ENCODE measurements at regions not wholly inside any gene's neighbourhood (a gene's known extent, or its start where the extent isn't known, plus 50 kb on each side); places are given as distances from the start of the nearest gene placed in this dataset.

DNA sequence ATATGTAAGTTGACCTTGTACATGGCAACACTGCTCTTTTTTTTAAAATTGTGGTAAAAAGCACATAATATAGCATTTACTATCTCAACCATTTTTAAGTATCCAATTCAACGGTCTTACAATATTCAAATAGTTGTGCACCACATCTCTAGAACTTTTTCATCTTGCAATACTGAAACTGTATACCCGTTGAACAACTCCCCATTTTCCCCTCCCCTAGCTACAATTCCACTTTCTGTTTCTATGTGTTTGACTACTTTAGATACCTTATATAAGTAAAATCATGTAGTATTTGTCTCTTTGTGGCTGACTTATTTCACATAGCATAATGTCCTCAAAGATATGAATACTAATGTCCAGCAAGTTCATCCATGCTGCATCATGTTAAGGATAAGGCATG, 452.1 kb downstream of the TXNL1 start:
- Histone ChIP-seq H3K36me3 (ENCODE audit: control insufficient read depth, insufficient read depth, low read length) (no peaks in the 10 kb centered on the region), H3K4me1 (ENCODE audit: control insufficient read depth, low read depth, low read length) (no peaks in the 10 kb centered on the region), H3K27ac (ENCODE audit: low read depth, low read length) (no peak overlapping the region), H3K56ac (ENCODE audit: low read length) (no peak overlapping the region), H2AK5ac (ENCODE audit: low read length) (no peak overlapping the region), H3K18ac (ENCODE audit: low read length) (no peak overlapping the region), H3K4me3 (ENCODE audit: low read length) (no peak overlapping the region), H2BK120ac (ENCODE audit: low read depth, low read length) (no peak overlapping the region), H3K23ac (ENCODE audit: low read length) (no peak overlapping the region), H3K79me2 (ENCODE audit: control insufficient read depth, insufficient read depth, low read length) (no peaks in the 10 kb centered on the region), H4K8ac (ENCODE audit: low read depth, low read length) (no peak overlapping the region), H2BK15ac (replicated peaks; ENCODE audit: low read depth) (no peak overlapping the region), H2BK5ac (ENCODE audit: low read length) (no peak overlapping the region), H3K4ac (ENCODE audit: low read depth, low read length) (no peak overlapping the region), H4K5ac (ENCODE audit: low read length) (no peak overlapping the region), H3K79me1 (ENCODE audit: low read length) (no peaks in the 10 kb centered on the region), H3K4me2 (ENCODE audit: low read length) (no peak overlapping the region), H3K9ac (ENCODE audit: low read length) (no peak overlapping the region), H3K27me3 (ENCODE audit: insufficient read depth, low read length, poor library complexity) (no peaks in the 10 kb centered on the region)
- DNase-seq = no peak
- WGBS (ENCODE audit: extremely low coverage, insufficient coverage, low lambda C conversion rate) = no CpG with 5 or more reads among the region's 2 CpGs

DNA sequence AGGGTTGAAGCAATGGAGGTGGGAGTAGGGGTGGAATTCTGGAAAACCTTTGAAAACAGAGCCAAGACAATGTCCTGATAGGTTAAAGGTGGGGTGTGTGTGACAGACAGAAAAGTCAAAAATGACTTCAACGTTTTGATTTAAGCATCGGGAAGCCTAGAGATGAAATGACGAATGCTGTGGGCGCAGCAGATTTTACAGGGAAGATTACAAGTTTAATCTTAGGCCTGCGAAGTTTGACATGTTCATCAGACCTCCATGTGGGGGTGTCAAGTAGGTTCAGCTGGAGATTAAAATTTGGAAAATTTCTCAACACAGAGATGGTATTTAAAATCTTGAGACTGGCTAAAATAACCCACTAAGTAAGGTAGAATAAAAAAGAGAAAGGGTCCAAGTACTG, 453.3 kb downstream of the TXNL1 start:
- Histone ChIP-seq H3K4me1 (ENCODE audit: control insufficient read depth, low read depth, low read length) (no peaks in the 10 kb centered on the region), H3K27me3 (ENCODE audit: insufficient read depth, low read length, poor library complexity) (no peaks in the 10 kb centered on the region), H4K5ac (ENCODE audit: low read length) (no peak overlapping the region), H2BK120ac (ENCODE audit: low read depth, low read length) (no peak overlapping the region), H2AK5ac (ENCODE audit: low read length) (no peak overlapping the region), H4K8ac (ENCODE audit: low read depth, low read length) (no peak overlapping the region), H3K56ac (ENCODE audit: low read length) (no peak overlapping the region), H2BK5ac (ENCODE audit: low read length) (no peak overlapping the region), H3K23ac (ENCODE audit: low read length) (no peak overlapping the region), H3K9ac (ENCODE audit: low read length) (no peak overlapping the region), H3K4me2 (ENCODE audit: low read length) (no peak overlapping the region), H3K4ac (ENCODE audit: low read depth, low read length) (no peak overlapping the region), H3K18ac (ENCODE audit: low read length) (no peak overlapping the region), H2BK15ac (replicated peaks; ENCODE audit: low read depth) (no peak overlapping the region), H3K4me3 (ENCODE audit: low read length) (no peak overlapping the region), H3K36me3 (ENCODE audit: control insufficient read depth, insufficient read depth, low read length) (no peaks in the 10 kb centered on the region), H3K27ac (ENCODE audit: low read depth, low read length) (no peak overlapping the region), H3K79me1 (ENCODE audit: low read length) (no peaks in the 10 kb centered on the region), H3K79me2 (ENCODE audit: control insufficient read depth, insufficient read depth, low read length) (no peaks in the 10 kb centered on the region)
- DNase-seq = no peak
- WGBS (ENCODE audit: extremely low coverage, insufficient coverage, low lambda C conversion rate) = no CpG with 5 or more reads among the region's 5 CpGs

DNA sequence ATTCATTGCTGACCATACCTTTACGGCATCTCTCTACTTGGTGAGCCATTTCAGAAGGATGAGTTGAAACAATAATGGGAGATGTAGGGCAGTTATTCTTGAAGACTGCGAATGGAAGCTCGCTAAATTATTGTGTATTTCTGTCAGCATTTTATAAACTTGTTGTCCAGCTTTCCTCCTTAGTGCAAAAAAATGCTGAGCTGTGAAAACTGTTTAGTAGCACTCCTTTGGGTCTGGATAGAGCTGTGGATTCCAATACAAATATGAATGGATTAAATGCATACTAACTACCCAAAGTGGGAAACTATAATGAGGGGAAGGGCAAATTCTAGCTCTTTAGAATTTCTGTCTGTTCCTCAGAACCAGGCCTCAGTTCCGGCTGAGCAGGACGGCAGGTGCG, 461.6 kb downstream of the TXNL1 start:
- no peak for DNase-seq
- H4K5ac ChIP-seq (ENCODE audit: low read length) = no peak overlapping the region
- no peaks in the 10 kb centered on the region for H3K36me3 ChIP-seq (ENCODE audit: control insufficient read depth, insufficient read depth, low read length)
- H2BK5ac ChIP-seq (ENCODE audit: low read length) = no peak overlapping the region
- no peak overlapping the region for H3K4me3 ChIP-seq (ENCODE audit: low read length)
- no CpG with 5 or more reads among the region's 6 CpGs for WGBS (ENCODE audit: extremely low coverage, insufficient coverage, low lambda C conversion rate)
- no peak overlapping the region for H3K23ac ChIP-seq (ENCODE audit: low read length)
- H3K27ac ChIP-seq (ENCODE audit: low read depth, low read length) = no peak overlapping the region
- peak overlapping the region; percentile 65 for H4K8ac ChIP-seq (ENCODE audit: low read depth, low read length)
- H3K4me2 ChIP-seq (ENCODE audit: low read length) = no peak overlapping the region
- H3K18ac ChIP-seq (ENCODE audit: low read length) = no peak overlapping the region
- no peak overlapping the region for H3K4ac ChIP-seq (ENCODE audit: low read depth, low read length)
- H2BK15ac ChIP-seq (replicated peaks; ENCODE audit: low read depth) = no peak overlapping the region
- H3K4me1 ChIP-seq (ENCODE audit: control insufficient read depth, low read depth, low read length) = peaks cover 3% of the 10 kb centered on the region
- H3K79me2 ChIP-seq (ENCODE audit: control insufficient read depth, insufficient read depth, low read length) = no peaks in the 10 kb centered on the region
- no peak overlapping the region for H2AK5ac ChIP-seq (ENCODE audit: low read length)
- H3K27me3 ChIP-seq (ENCODE audit: insufficient read depth, low read length, poor library complexity) = no peaks in the 10 kb centered on the region
- no peak overlapping the region for H3K9ac ChIP-seq (ENCODE audit: low read length)
- no peak overlapping the region for H2BK120ac ChIP-seq (ENCODE audit: low read depth, low read length)
- no peaks in the 10 kb centered on the region for H3K79me1 ChIP-seq (ENCODE audit: low read length)
- no peak overlapping the region for H3K56ac ChIP-seq (ENCODE audit: low read length)

GRCh38 chr18:56175330-56176001, 462.9 kb downstream of the TXNL1 start:
- Histone ChIP-seq H3K4me3 (ENCODE audit: low read length) (no peak overlapping the region), H3K9ac (ENCODE audit: low read length) (no peak overlapping the region), H2BK5ac (ENCODE audit: low read length) (no peak overlapping the region), H3K4ac (ENCODE audit: low read depth, low read length) (no peak overlapping the region), H3K4me1 (ENCODE audit: control insufficient read depth, low read depth, low read length) (peaks cover 3% of the 10 kb centered on the region), H2AK5ac (ENCODE audit: low read length) (no peak overlapping the region), H3K56ac (ENCODE audit: low read length) (no peak overlapping the region), H3K36me3 (ENCODE audit: control insufficient read depth, insufficient read depth, low read length) (no peaks in the 10 kb centered on the region), H2BK15ac (replicated peaks; ENCODE audit: low read depth) (no peak overlapping the region), H3K27me3 (ENCODE audit: insufficient read depth, low read length, poor library complexity) (no peaks in the 10 kb centered on the region), H3K23ac (ENCODE audit: low read length) (no peak overlapping the region), H3K27ac (ENCODE audit: low read depth, low read length) (no peak overlapping the region), H4K5ac (ENCODE audit: low read length) (no peak overlapping the region), H2BK120ac (ENCODE audit: low read depth, low read length) (no peak overlapping the region), H4K8ac (ENCODE audit: low read depth, low read length) (no peak overlapping the region), H3K79me1 (ENCODE audit: low read length) (no peaks in the 10 kb centered on the region), H3K18ac (ENCODE audit: low read length) (no peak overlapping the region), H3K79me2 (ENCODE audit: control insufficient read depth, insufficient read depth, low read length) (no peaks in the 10 kb centered on the region), H3K4me2 (ENCODE audit: low read length) (no peak overlapping the region)
- no CpG with 5 or more reads among the region's 7 CpGs for WGBS (ENCODE audit: extremely low coverage, insufficient coverage, low lambda C conversion rate)
- DNase-seq = no peak

GRCh38 chr18:56173542-56174220, 464.7 kb downstream of the TXNL1 start:
- Histone ChIP-seq H2AK5ac (ENCODE audit: low read length) (no peak overlapping the region), H2BK5ac (ENCODE audit: low read length) (no peak overlapping the region), H3K9ac (ENCODE audit: low read length) (no peak overlapping the region), H4K8ac (ENCODE audit: low read depth, low read length) (no peak overlapping the region), H3K56ac (ENCODE audit: low read length) (no peak overlapping the region), H2BK15ac (replicated peaks; ENCODE audit: low read depth) (no peak overlapping the region), H3K23ac (ENCODE audit: low read length) (no peak overlapping the region), H3K4me1 (ENCODE audit: control insufficient read depth, low read depth, low read length) (peaks cover 3% of the 10 kb centered on the region), H3K4me3 (ENCODE audit: low read length) (no peak overlapping the region), H3K18ac (ENCODE audit: low read length) (no peak overlapping the region), H2BK120ac (ENCODE audit: low read depth, low read length) (no peak overlapping the region), H3K4me2 (ENCODE audit: low read length) (no peak overlapping the region), H3K79me1 (ENCODE audit: low read length) (no peaks in the 10 kb centered on the region), H3K4ac (ENCODE audit: low read depth, low read length) (no peak overlapping the region), H3K36me3 (ENCODE audit: control insufficient read depth, insufficient read depth, low read length) (no peaks in the 10 kb centered on the region), H3K79me2 (ENCODE audit: control insufficient read depth, insufficient read depth, low read length) (no peaks in the 10 kb centered on the region), H3K27me3 (ENCODE audit: insufficient read depth, low read length, poor library complexity) (no peaks in the 10 kb centered on the region), H4K5ac (ENCODE audit: low read length) (no peak overlapping the region), H3K27ac (ENCODE audit: low read depth, low read length) (no peak overlapping the region)
- DNase-seq = no peak

- H3K4me3 ChIP-seq (ENCODE audit: low read length) = no peak overlapping the region
- no peaks in the 10 kb centered on the region for H3K27me3 ChIP-seq (ENCODE audit: insufficient read depth, low read length, poor library complexity)
- no peak overlapping the region for H3K4ac ChIP-seq (ENCODE audit: low read depth, low read length)
- H3K9ac ChIP-seq (ENCODE audit: low read length) = no peak overlapping the region
- H4K8ac ChIP-seq (ENCODE audit: low read depth, low read length) = no peak overlapping the region
- peaks cover 5% of the 10 kb centered on the region for H3K4me1 ChIP-seq (ENCODE audit: control insufficient read depth, low read depth, low read length)
- no peak overlapping the region for H4K5ac ChIP-seq (ENCODE audit: low read length)
- no peaks in the 10 kb centered on the region for H3K79me2 ChIP-seq (ENCODE audit: control insufficient read depth, insufficient read depth, low read length)
- H3K18ac ChIP-seq (ENCODE audit: low read length) = no peak overlapping the region
- H3K4me2 ChIP-seq (ENCODE audit: low read length) = no peak overlapping the region
- WGBS (ENCODE audit: extremely low coverage, insufficient coverage, low lambda C conversion rate) = no CpG with 5 or more reads among the region's 2 CpGs
- H3K36me3 ChIP-seq (ENCODE audit: control insufficient read depth, insufficient read depth, low read length) = no peaks in the 10 kb centered on the region
- no peak overlapping the region for H3K23ac ChIP-seq (ENCODE audit: low read length)
- DNase-seq = peak; percentile 76
- no peak overlapping the region for H2AK5ac ChIP-seq (ENCODE audit: low read length)
- no peak overlapping the region for H2BK5ac ChIP-seq (ENCODE audit: low read length)
- no peak overlapping the region for H2BK120ac ChIP-seq (ENCODE audit: low read depth, low read length)
- H3K27ac ChIP-seq (ENCODE audit: low read depth, low read length) = peak overlapping the region; percentile 26
- H3K79me1 ChIP-seq (ENCODE audit: low read length) = no peaks in the 10 kb centered on the region
- H2BK15ac ChIP-seq (replicated peaks; ENCODE audit: low read depth) = no peak overlapping the region
- H3K56ac ChIP-seq (ENCODE audit: low read length) = no peak overlapping the region
Observed at GRCh38 chr18:56172527-56172926, 465.9 kb downstream of the TXNL1 start.
